Tibial nerve (tissue), 3 donors: ENCODE measurements at regions not wholly inside any gene's neighbourhood (a gene's known extent, or its start where the extent isn't known, plus 50 kb on each side); places are given as distances from the start of the nearest gene placed in this dataset.

Experiments used
- CTCF ChIP-seq, 5 experiments: fragments of 200-600 bp in 3 of 5; fragments of 450-650 bp in 2 of 5; sonication (generic) in 3 of 5; IDR thresholded peaks; one replicate each; pipeline ENCODE4 v1.5.1; 2016 to 2019; ENCODE audit warnings: antibody characterized with exemption in 5 of 5, mild to moderate bottlenecking in 3 of 5, moderate library complexity in 2 of 5
- POLR2A ChIP-seq, 2 donors: fragments of 450-650 bp; IDR thresholded peaks; one replicate each; pipeline ENCODE4 v1.6.1; 2017; ENCODE audit warnings: antibody characterized with exemption in 2 of 2, mild to moderate bottlenecking in 2 of 2, moderate library complexity in 2 of 2

- TF ChIP-seq CTCF (IDR thresholded peaks at IDR 0.05) (no peak), POLR2A (IDR thresholded peaks at IDR 0.05) (no peak)
These were observed 124.2 kb downstream of the C12orf75 start for GRCh38 chr12:105454688-105455087.
